AG10803 (cell line): ENCODE measurements at regions not wholly inside any gene's neighbourhood (a gene's known extent, or its start where the extent isn't known, plus 50 kb on each side); places are given as distances from the start of the nearest gene placed in this dataset.

Source experiments
- DNase-seq: peaks from one replicate; pipeline ENCODE4 v3.0.0; 2010; ENCODE audit warnings: low read depth
- H3K4me3 ChIP-seq: 2 replicates; pipeline ENCODE4 v1.5.1; 2011; ENCODE audit warnings: mild to moderate bottlenecking, low read length, control low read depth
- CTCF ChIP-seq: conservative IDR thresholded peaks from 2 replicates; pipeline ENCODE4 v1.5.1; 2011; ENCODE audit warnings: mild to moderate bottlenecking, low read length, control low read depth, inconsistent platforms

- no peak for DNase-seq
- H3K4me3 ChIP-seq, result no peak overlapping the region
- TF ChIP-seq CTCF, result no peak
Observed at GRCh38 chr3:69521286-69521685, 135.4 kb upstream of the FRMD4B start.

GRCh38 chr3:69511361-69511760 is 125.5 kb upstream of the FRMD4B start:
- no peak for TF ChIP-seq CTCF
- no peak overlapping the region for H3K4me3 ChIP-seq

GRCh38 chr3:69510481-69511030 is 124.7 kb upstream of the FRMD4B start:
- TF ChIP-seq CTCF, result no peak
- no peak overlapping the region for H3K4me3 ChIP-seq
- DNase-seq, result no peak

More at GRCh38 chr3:69511361-69511760, 125.5 kb upstream of the FRMD4B start:
- DNase-seq, result no peak

- H3K4me3 ChIP-seq, result no peak overlapping the region
- no peak for TF ChIP-seq CTCF
- DNase-seq, result no peak
Observed at GRCh38 chr3:69509288-69509687, 123.4 kb upstream of the FRMD4B start.

- no peak overlapping the region for H3K4me3 ChIP-seq
- DNase-seq, result no peak
- TF ChIP-seq CTCF, result no peak
Observed at GRCh38 chr3:69505770-69506407, 120.0 kb upstream of the FRMD4B start.

- H3K4me3 ChIP-seq, result no peak overlapping the region
- DNase-seq, result no peak
- no peak for TF ChIP-seq CTCF
Observed at GRCh38 chr3:69504232-69504631, 118.3 kb upstream of the FRMD4B start.

GRCh38 chr3:69500604-69501003 is 114.7 kb upstream of the FRMD4B start:
- TF ChIP-seq CTCF, result no peak
- no peak overlapping the region for H3K4me3 ChIP-seq
- DNase-seq, result no peak
